Mesenchymal stem cell (in vitro differentiated cells and primary cell): ENCODE measurements at regions not wholly inside any gene's neighbourhood (a gene's known extent, or its start where the extent isn't known, plus 50 kb on each side); places are given as distances from the start of the nearest gene placed in this dataset.

Experiments
- DNase-seq: peaks from one replicate; pipeline ENCODE4 v3.0.0-alpha.2; 2013
- H2AFZ ChIP-seq: one replicate; pipeline ENCODE4 v1.6.1; 2013; ENCODE audit warnings: low read depth, mild to moderate bottlenecking, control low read depth, inconsistent platforms, low read length, moderate library complexity
- H2AK5ac ChIP-seq: 2 replicates; pipeline ENCODE4 v1.6.1; 2013; ENCODE audit warnings: low read length, moderate library complexity, mild to moderate bottlenecking, inconsistent platforms; ENCODE audit not compliant: severe bottlenecking
- H2BK120ac ChIP-seq: one replicate; pipeline ENCODE4 v1.6.1; 2013; ENCODE audit warnings: low read depth, mild to moderate bottlenecking, inconsistent platforms, low read length, moderate library complexity
- H2BK12ac ChIP-seq, 2 experiments: one replicate each; pipeline ENCODE4 v1.6.1; 2013; ENCODE audit warnings: inconsistent platforms in 2 of 2, low read length in 2 of 2, mild to moderate bottlenecking in 2 of 2, moderate library complexity in 2 of 2, control low read depth in 1 of 2
- H2BK15ac ChIP-seq: one replicate; pipeline ENCODE4 v1.6.1; 2013; ENCODE audit warnings: mild to moderate bottlenecking, low read depth, inconsistent platforms; ENCODE audit not compliant: poor library complexity, severe bottlenecking
- H2BK5ac ChIP-seq: 2 replicates; pipeline ENCODE4 v1.6.1; 2013; ENCODE audit warnings: low read depth, mild to moderate bottlenecking, low read length, control low read depth, inconsistent platforms; ENCODE audit not compliant: poor library complexity, severe bottlenecking
- H3K14ac ChIP-seq, 2 experiments: one replicate each; pipeline ENCODE4 v1.6.1; 2013; ENCODE audit warnings: inconsistent platforms in 2 of 2, low read length in 2 of 2, control low read depth in 1 of 2, mild to moderate bottlenecking in 1 of 2, moderate library complexity in 1 of 2
- H3K18ac ChIP-seq, 2 experiments: one replicate each; pipeline ENCODE4 v1.6.1; 2013; ENCODE audit warnings: inconsistent platforms in 2 of 2, low read length in 2 of 2, control low read depth in 1 of 2, low read depth in 1 of 2, mild to moderate bottlenecking in 1 of 2
- H3K23ac ChIP-seq, 2 experiments: one replicate each; pipeline ENCODE4 v1.6.1; 2013; ENCODE audit warnings: inconsistent platforms in 2 of 2, low read length in 2 of 2, mild to moderate bottlenecking in 2 of 2, moderate library complexity in 2 of 2, control low read depth in 1 of 2
- H3K27ac ChIP-seq: 2 replicates; pipeline ENCODE4 v1.5.1; 2013; ENCODE audit warnings: mild to moderate bottlenecking, moderate library complexity, low read length, control low read depth, inconsistent platforms; ENCODE audit not compliant: poor library complexity, severe bottlenecking
- H3K27me3 ChIP-seq, 2 experiments: 2 replicates each; pipeline versions ENCODE4 v1.6.1 to v1.7.0; 2013; ENCODE audit warnings: low read length in 2 of 2, mild to moderate bottlenecking in 2 of 2, moderate library complexity in 2 of 2, control low read depth in 1 of 2, inconsistent platforms in 1 of 2; ENCODE audit not compliant: control insufficient read depth in 1 of 2, insufficient read depth in 1 of 2
- H3K36me3 ChIP-seq, 2 experiments: 2 replicates each; pipeline versions ENCODE4 v1.6.1 to v1.7.0; 2013; ENCODE audit warnings: low read length in 2 of 2, control low read depth in 1 of 2, inconsistent platforms in 1 of 2, low read depth in 1 of 2, mild to moderate bottlenecking in 1 of 2; ENCODE audit not compliant: insufficient read depth in 2 of 2, control insufficient read depth in 1 of 2
- H3K4ac ChIP-seq, 2 experiments: one replicate each; pipeline ENCODE4 v1.6.1; 2013; ENCODE audit warnings: inconsistent platforms in 2 of 2, low read length in 2 of 2, mild to moderate bottlenecking in 2 of 2, moderate library complexity in 2 of 2, control low read depth in 1 of 2, low read depth in 1 of 2
- H3K4me1 ChIP-seq: 2 replicates; pipeline ENCODE4 v1.6.1; 2013; ENCODE audit warnings: low read depth, low read length, control low read depth; ENCODE audit not compliant: control insufficient read depth, insufficient read depth
- H3K4me2 ChIP-seq: 2 replicates; pipeline ENCODE4 v1.6.1; 2013; ENCODE audit warnings: low read length, mild to moderate bottlenecking, inconsistent platforms; ENCODE audit not compliant: poor library complexity, severe bottlenecking
- H3K4me3 ChIP-seq, 2 experiments: 2 replicates each; pipeline versions ENCODE4 v1.5.1 to v1.7.0; 2013; ENCODE audit warnings: low read length in 2 of 2, mild to moderate bottlenecking in 2 of 2, control low read depth in 1 of 2, low read depth in 1 of 2; ENCODE audit not compliant: insufficient read depth in 1 of 2
- H3K79me1 ChIP-seq: replicated peaks from 2 replicates; pipeline ENCODE4 v1.6.1; 2013; ENCODE audit warnings: mild to moderate bottlenecking, control low read depth, low read length, inconsistent platforms; ENCODE audit not compliant: poor library complexity, severe bottlenecking
- H3K9ac ChIP-seq: 2 replicates; pipeline ENCODE4 v1.7.0; 2013; ENCODE audit warnings: mild to moderate bottlenecking, low read length, moderate library complexity
- H3K9me3 ChIP-seq: 2 replicates; pipeline ENCODE4 v1.7.0; 2013; ENCODE audit warnings: mild to moderate bottlenecking, low read length; ENCODE audit not compliant: control insufficient read depth
- H4K8ac ChIP-seq: one replicate; pipeline ENCODE4 v1.6.1; 2013; ENCODE audit warnings: inconsistent platforms, mild to moderate bottlenecking, low read length, moderate library complexity
- H4K91ac ChIP-seq: one replicate; pipeline ENCODE4 v1.6.1; 2013; ENCODE audit warnings: mild to moderate bottlenecking, low read length, inconsistent platforms
- WGBS: methylation state at CpG from one replicate; pipeline ENCODE4 v1.1.7; 2013; ENCODE audit warnings: mixed read lengths; 5-methylcytosine and 5-hydroxymethylcytosine counted together

DNA sequence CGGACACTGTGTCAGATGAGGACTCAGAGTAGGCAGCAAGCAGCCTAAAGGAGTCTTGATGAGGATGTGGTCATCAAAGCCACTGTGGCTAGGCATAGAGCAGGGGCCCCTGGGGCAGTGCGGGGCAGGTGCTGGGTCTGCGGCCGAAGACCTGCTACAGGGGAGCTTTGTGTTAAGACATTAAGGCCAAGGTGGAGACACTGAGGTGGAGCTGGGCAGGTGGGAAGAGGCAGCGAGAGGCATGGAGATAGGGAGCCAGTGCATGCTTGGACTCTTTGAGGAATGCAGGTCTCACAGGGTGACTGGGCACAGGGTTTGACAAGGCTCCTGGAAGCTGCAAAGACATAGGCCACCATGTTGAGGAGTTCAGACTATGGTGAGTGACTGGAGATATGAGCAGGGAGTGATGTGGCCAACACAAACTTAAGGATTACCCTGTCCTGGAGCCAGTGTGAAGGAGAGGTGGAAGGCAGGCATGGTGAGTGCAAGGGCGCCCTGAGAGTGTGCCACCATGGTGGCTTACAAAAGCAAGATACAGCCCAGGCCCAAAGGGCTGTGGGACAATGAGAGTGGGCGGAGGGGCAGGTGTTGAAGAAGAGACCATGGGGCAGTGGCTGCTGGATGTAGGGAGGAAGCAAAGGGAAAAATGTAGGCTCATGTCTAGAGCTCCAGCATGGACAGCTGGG, 450.9 kb upstream of the HS6ST1 start:
- Histone ChIP-seq H3K14ac (no peak overlapping the region), H2BK5ac (no peak overlapping the region), H2AFZ (no peak overlapping the region), H3K36me3 (no peaks in the 10 kb centered on the region), H3K4me1 (no peaks in the 10 kb centered on the region), H2BK120ac (no peak overlapping the region), H3K27ac (no peak overlapping the region), H2BK15ac (no peak overlapping the region), H3K79me1 (no peaks in the 10 kb centered on the region), H3K23ac (no peak overlapping the region), H3K4me2 (no peak overlapping the region), H3K9ac (no peak overlapping the region), H3K18ac (no peak overlapping the region), H3K4me3 (no peak overlapping the region), H2BK12ac (no peak overlapping the region), H4K8ac (no peak overlapping the region), H3K9me3 (peaks cover 5% of the 10 kb centered on the region), H3K4ac (no peak overlapping the region), H3K27me3 (no peaks in the 10 kb centered on the region), H2AK5ac (no peak overlapping the region), H4K91ac (no peak overlapping the region)
- DNase-seq = no peak
- WGBS = 87% methylated on average over 7 of the region's 7 CpGs

DNA sequence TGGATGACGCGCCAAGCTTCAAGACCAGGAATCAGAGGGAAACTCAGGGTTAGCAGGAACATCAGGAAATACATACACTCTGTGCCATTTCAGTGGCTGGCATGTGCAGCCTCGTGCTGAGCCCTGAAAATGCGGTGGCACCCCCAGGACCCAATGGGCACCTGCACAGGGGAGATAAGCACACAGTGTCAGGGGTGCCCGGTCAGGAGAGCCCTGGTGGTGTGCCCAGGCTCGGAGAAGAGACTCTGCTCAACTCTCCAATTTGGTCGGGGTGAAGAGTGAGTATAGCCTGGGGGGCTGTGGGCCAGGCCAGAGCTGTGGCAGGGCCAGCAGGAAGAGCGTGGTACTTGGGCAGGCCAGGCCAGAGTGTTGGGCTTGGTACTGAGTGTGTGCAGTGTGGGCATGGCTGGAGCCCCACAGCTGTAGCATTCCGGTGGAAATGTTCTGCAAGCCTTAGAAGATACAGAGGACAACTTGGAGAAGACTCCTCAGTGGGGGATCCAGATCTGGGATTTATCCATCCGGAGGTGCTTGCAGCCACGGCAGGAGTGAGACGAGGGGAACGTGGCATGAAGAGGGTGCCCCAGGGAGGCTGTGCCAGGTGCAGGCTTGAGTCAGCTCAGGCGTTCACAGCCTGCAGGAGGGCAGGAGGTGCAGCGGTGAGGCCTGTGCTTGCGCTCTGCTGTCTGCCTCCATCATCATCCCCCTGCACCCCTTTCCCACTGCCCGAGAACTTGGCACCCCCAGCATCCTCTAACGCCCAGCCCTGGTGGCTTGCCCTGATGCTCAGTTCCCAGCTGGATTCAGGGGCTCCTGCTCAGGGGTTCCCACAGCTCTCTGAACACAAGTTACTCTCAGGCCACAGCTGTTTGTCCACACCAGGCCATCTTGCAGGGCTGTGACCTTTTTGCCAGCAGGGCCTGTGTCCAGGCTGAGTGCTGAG, 451.7 kb upstream of the HS6ST1 start:
- no peak overlapping the region for H3K18ac ChIP-seq
- H2BK120ac ChIP-seq = no peak overlapping the region
- no peak overlapping the region for H4K91ac ChIP-seq
- H3K27ac ChIP-seq = no peak overlapping the region
- no peak overlapping the region for H3K4ac ChIP-seq
- no peaks in the 10 kb centered on the region for H3K79me1 ChIP-seq
- H2AFZ ChIP-seq = no peak overlapping the region
- no peak overlapping the region for H3K14ac ChIP-seq
- H2BK15ac ChIP-seq = no peak overlapping the region
- no peak overlapping the region for H2AK5ac ChIP-seq
- H3K4me2 ChIP-seq = no peak overlapping the region
- no peak overlapping the region for H2BK5ac ChIP-seq
- no peak overlapping the region for H3K23ac ChIP-seq
- H3K9me3 ChIP-seq = no peaks in the 10 kb centered on the region
- no peak overlapping the region for H4K8ac ChIP-seq
- peaks cover 0 to 3% of the 10 kb centered on the region in 2 experiments for H3K27me3 ChIP-seq
- DNase-seq = no peak
- H2BK12ac ChIP-seq = no peak overlapping the region
- no peak overlapping the region for H3K9ac ChIP-seq
- H3K4me1 ChIP-seq = no peaks in the 10 kb centered on the region
- no peaks in the 10 kb centered on the region for H3K36me3 ChIP-seq
- H3K4me3 ChIP-seq = no peak overlapping the region
- WGBS = 91% methylated on average over 18 of the region's 18 CpGs

- H3K4ac ChIP-seq = no peak overlapping the region
- H3K4me1 ChIP-seq = no peaks in the 10 kb centered on the region
- no peak overlapping the region for H2BK120ac ChIP-seq
- H2BK15ac ChIP-seq = no peak overlapping the region
- WGBS = 53% methylated on average over 2 of the region's 2 CpGs
- H3K14ac ChIP-seq = no peak overlapping the region
- H3K23ac ChIP-seq = no peak overlapping the region
- no peak overlapping the region for H3K4me2 ChIP-seq
- H2AFZ ChIP-seq = no peak overlapping the region
- H4K91ac ChIP-seq = no peak overlapping the region
- H2AK5ac ChIP-seq = no peak overlapping the region
- H3K18ac ChIP-seq = no peak overlapping the region
- H3K79me1 ChIP-seq = no peaks in the 10 kb centered on the region
- H2BK12ac ChIP-seq = no peak overlapping the region
- no peak overlapping the region for H2BK5ac ChIP-seq
- H3K9me3 ChIP-seq = no peaks in the 10 kb centered on the region
- no peak overlapping the region for H3K4me3 ChIP-seq
- H3K27ac ChIP-seq = no peak overlapping the region
- H4K8ac ChIP-seq = no peak overlapping the region
- no peaks in the 10 kb centered on the region for H3K36me3 ChIP-seq
- peaks cover 0 to 12% of the 10 kb centered on the region in 2 experiments for H3K27me3 ChIP-seq
- DNase-seq = no peak
- H3K9ac ChIP-seq = no peak overlapping the region
These were observed 452.7 kb upstream of the HS6ST1 start for GRCh38 chr2:128771401-128771800.

DNA sequence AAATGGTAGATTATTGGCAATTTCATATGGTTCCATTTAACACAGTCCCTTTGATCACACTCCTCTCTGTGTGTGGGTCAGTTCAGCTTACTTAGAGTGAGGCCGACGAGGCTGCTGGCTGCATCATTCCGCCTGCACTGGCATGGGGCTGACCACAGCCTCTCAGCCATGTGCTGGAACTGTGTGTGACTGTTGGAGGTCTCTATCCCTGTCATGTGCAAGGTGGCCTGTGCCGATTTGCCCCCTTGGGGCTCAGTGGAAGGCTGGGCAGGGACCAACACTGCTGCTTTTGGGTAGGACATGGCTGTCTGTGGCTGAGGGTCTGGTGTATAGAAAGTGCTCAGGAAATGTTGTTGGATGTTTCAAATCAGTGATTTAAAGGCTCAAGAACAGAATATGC, 454.0 kb upstream of the HS6ST1 start:
- Histone ChIP-seq H2AFZ (no peak overlapping the region), H3K79me1 (no peaks in the 10 kb centered on the region), H3K4me1 (no peaks in the 10 kb centered on the region), H4K8ac (no peak overlapping the region), H2BK15ac (no peak overlapping the region), H3K4ac (no peak overlapping the region), H3K14ac (no peak overlapping the region), H3K4me3 (no peak overlapping the region), H2BK5ac (no peak overlapping the region), H3K27me3 (peaks cover 0 to 20% of the 10 kb centered on the region in 2 experiments), H2BK12ac (no peak overlapping the region), H3K23ac (no peak overlapping the region), H4K91ac (no peak overlapping the region), H3K36me3 (no peaks in the 10 kb centered on the region), H3K9me3 (no peaks in the 10 kb centered on the region), H3K4me2 (no peak overlapping the region), H3K18ac (no peak overlapping the region), H2AK5ac (no peak overlapping the region), H3K9ac (no peak overlapping the region), H3K27ac (no peak overlapping the region), H2BK120ac (no peak overlapping the region)
- DNase-seq = no peak
- WGBS = 86% methylated on average over 4 of the region's 4 CpGs
